ENCODE measurements at regions not wholly inside any gene's neighbourhood (a gene's known extent, or its start where the extent isn't known, plus 50 kb on each side); places are given as distances from the start of the nearest gene placed in this dataset.

DNA sequence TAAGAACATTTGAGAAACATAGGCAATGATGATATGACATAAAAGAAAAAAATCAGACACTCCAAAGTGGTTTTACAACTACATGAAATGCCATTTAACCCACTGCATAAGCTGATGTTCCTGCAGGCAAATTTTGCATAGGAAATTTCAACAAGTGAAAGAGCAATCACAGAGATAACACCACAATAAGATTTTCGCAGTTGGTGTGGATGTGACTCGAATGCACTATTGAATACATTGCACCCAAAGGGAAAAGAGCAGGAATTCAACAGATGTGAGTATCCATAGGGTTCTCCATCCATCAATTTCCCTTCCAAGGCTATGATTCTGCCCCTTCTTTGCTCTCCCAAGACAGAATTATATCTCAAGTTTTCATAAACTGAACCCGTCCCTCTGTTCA lies 456.1 kb downstream of the RAP2B start:
- H3K36me3 ChIP-seq: no peaks in the 10 kb centered on the region
- Mint-ChIP-seq H3K4me3 (no peak overlapping the region), H3K4me1 (no peaks in the 10 kb centered on the region), H3K27ac (no peak overlapping the region), H3K9me3 (no peaks in the 10 kb centered on the region), H3K27me3 (ENCODE audit: insufficient read depth, low read depth) (no peaks in the 10 kb centered on the region), H3K36me3 (no peaks in the 10 kb centered on the region)
- no peaks in the 10 kb centered on the region for H3F3A ChIP-seq (ENCODE audit: low read depth)
- no peaks in the 10 kb centered on the region for H3K9me3 ChIP-seq (ENCODE audit: low read depth)
- no peak overlapping the region for H3K9ac ChIP-seq
- no peaks in the 10 kb centered on the region for H4K20me1 ChIP-seq (ENCODE audit: low read depth)
- TF ChIP-seq EZH2phosphoT487 (IDR thresholded peaks at IDR 0.05) (no peak), EZH2 (IDR thresholded peaks at IDR 0.05) (no peak)
- TF ChIP-seq, protein P1, sequence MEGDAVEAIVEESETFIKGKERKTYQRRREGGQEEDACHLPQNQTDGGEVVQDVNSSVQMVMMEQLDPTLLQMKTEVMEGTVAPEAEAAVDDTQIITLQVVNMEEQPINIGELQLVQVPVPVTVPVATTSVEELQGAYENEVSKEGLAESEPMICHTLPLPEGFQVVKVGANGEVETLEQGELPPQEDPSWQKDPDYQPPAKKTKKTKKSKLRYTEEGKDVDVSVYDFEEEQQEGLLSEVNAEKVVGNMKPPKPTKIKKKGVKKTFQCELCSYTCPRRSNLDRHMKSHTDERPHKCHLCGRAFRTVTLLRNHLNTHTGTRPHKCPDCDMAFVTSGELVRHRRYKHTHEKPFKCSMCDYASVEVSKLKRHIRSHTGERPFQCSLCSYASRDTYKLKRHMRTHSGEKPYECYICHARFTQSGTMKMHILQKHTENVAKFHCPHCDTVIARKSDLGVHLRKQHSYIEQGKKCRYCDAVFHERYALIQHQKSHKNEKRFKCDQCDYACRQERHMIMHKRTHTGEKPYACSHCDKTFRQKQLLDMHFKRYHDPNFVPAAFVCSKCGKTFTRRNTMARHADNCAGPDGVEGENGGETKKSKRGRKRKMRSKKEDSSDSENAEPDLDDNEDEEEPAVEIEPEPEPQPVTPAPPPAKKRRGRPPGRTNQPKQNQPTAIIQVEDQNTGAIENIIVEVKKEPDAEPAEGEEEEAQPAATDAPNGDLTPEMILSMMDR (IDR thresholded peaks at IDR 0.05): no peak
- no peaks in the 10 kb centered on the region for H3K4me1 ChIP-seq
- no peaks in the 10 kb centered on the region for H3K79me2 ChIP-seq (ENCODE audit: low read depth)
- H2AFZ ChIP-seq (replicated peaks): no peak overlapping the region
- no peak overlapping the region for H3K4me2 ChIP-seq
- no peak overlapping the region for H3K4me3 ChIP-seq
- no peaks in the 10 kb centered on the region for H3K27me3 ChIP-seq
- no peak for DNase-seq (ENCODE audit: low spot score)
- no peak overlapping the region for H3K27ac ChIP-seq

DNA sequence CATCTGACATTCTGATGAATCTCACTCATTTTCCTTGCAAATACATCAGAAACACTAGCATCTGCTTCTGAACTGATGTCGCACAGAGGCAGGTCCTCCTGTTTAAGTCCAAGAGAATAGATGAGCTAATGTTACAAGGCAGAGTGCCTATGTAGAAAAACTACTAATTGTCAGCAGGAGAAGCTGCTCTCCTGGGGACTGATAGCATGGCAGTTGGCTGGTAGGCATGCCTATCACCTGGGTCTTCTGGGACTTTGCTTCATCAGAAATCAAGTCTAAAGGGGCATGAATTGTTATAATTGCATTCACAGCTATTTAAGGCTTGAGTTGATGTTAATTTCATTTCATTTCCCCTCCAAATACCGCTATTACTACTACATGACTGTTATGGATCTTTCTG lies 457.2 kb downstream of the RAP2B start:
- no peak overlapping the region for H2AFZ ChIP-seq (replicated peaks)
- H3K9me3 Mint-ChIP-seq: no peaks in the 10 kb centered on the region

DNA sequence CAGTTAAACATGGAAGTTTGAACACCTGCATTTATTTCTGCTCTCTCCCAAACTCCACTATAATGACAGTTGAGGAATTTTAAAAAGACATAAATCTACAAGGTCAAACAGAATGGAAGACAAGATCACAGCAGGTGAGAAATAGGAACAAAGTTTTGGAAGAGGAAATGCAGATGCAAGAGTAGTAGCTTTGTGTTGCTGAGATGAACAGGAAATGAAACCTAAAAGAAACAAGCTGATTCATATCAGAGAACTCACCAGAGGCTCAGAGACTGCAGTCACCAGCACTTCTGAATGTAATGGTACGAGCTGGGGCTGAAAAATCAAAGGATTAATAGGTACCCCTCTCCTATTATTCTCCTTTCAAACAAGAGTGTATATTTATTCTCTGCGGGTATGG lies 459.9 kb downstream of the RAP2B start:
- no peak overlapping the region for H3K4me3 ChIP-seq
- no peaks in the 10 kb centered on the region for H4K20me1 ChIP-seq (ENCODE audit: low read depth)
- no peaks in the 10 kb centered on the region for H3F3A ChIP-seq (ENCODE audit: low read depth)
- H2AFZ ChIP-seq (replicated peaks): no peak overlapping the region
- DNase-seq (ENCODE audit: low spot score): no peak
- no peak overlapping the region for H3K27ac ChIP-seq
- Mint-ChIP-seq H3K27me3 (ENCODE audit: insufficient read depth, low read depth) (no peaks in the 10 kb centered on the region), H3K4me1 (no peaks in the 10 kb centered on the region), H3K4me3 (no peak overlapping the region), H3K27ac (no peak overlapping the region), H3K36me3 (no peaks in the 10 kb centered on the region), H3K9me3 (no peaks in the 10 kb centered on the region)
- H3K4me1 ChIP-seq: no peaks in the 10 kb centered on the region
- no peaks in the 10 kb centered on the region for H3K27me3 ChIP-seq
- H3K79me2 ChIP-seq (ENCODE audit: low read depth): no peaks in the 10 kb centered on the region
- H3K36me3 ChIP-seq: no peaks in the 10 kb centered on the region
- H3K9me3 ChIP-seq (ENCODE audit: low read depth): no peaks in the 10 kb centered on the region
- H3K4me2 ChIP-seq: no peak overlapping the region
- no peak overlapping the region for H3K9ac ChIP-seq
- TF ChIP-seq EZH2 (IDR thresholded peaks at IDR 0.05) (no peak), EZH2phosphoT487 (IDR thresholded peaks at IDR 0.05) (no peak)
- TF ChIP-seq, protein P1 (IDR thresholded peaks at IDR 0.05): no peak

More for the DNA sequence above, 457.2 kb downstream of the RAP2B start:
- Mint-ChIP-seq H3K4me3 (no peak overlapping the region), H3K36me3 (no peaks in the 10 kb centered on the region), H3K27me3 (ENCODE audit: insufficient read depth, low read depth) (no peaks in the 10 kb centered on the region), H3K27ac (no peak overlapping the region), H3K4me1 (no peaks in the 10 kb centered on the region)
- Histone ChIP-seq H3K4me1 (no peaks in the 10 kb centered on the region), H3K9ac (no peak overlapping the region), H3K4me3 (no peak overlapping the region), H3K79me2 (ENCODE audit: low read depth) (no peaks in the 10 kb centered on the region), H3K9me3 (ENCODE audit: low read depth) (no peaks in the 10 kb centered on the region), H3K27ac (no peak overlapping the region), H3F3A (ENCODE audit: low read depth) (no peaks in the 10 kb centered on the region), H3K4me2 (no peak overlapping the region), H3K27me3 (no peaks in the 10 kb centered on the region), H3K36me3 (no peaks in the 10 kb centered on the region), H4K20me1 (ENCODE audit: low read depth) (no peaks in the 10 kb centered on the region)
- DNase-seq (ENCODE audit: low spot score): no peak
- TF ChIP-seq, protein P1 (IDR thresholded peaks at IDR 0.05): no peak
- no peak for TF ChIP-seq EZH2phosphoT487 (IDR thresholded peaks at IDR 0.05)
- TF ChIP-seq EZH2 (IDR thresholded peaks at IDR 0.05): no peak
